Transverse colon (tissue), 4 donors: ENCODE measurements at regions not wholly inside any gene's neighbourhood (a gene's known extent, or its start where the extent isn't known, plus 50 kb on each side); places are given as distances from the start of the nearest gene placed in this dataset.

Source experiments
- DNase-seq: peaks from one replicate; pipeline ENCODE4 v3.0.0-alpha.2; 2019
- H3K27ac ChIP-seq, 4 donors: fragments of 200-600 bp; sonication (generic); 2 replicates each; pipeline ENCODE4 v1.5.1; 2016 to 2018; ENCODE audit warnings: inconsistent platforms in 4 of 4
- H3K27me3 ChIP-seq: fragments of 200-600 bp; sonication (generic); 2 replicates; pipeline ENCODE4 v1.5.1; 2017; ENCODE audit warnings: inconsistent platforms
- H3K36me3 ChIP-seq, 4 donors: fragments of 200-600 bp; sonication (generic); 2 replicates each; pipeline ENCODE4 v1.5.1; 2017 to 2019; ENCODE audit warnings: inconsistent platforms in 4 of 4
- H3K4me1 ChIP-seq, 4 donors: fragments of 200-600 bp; sonication (generic); 2 replicates each; pipeline ENCODE4 v1.5.1; 2017 to 2020; ENCODE audit warnings: inconsistent platforms in 4 of 4
- H3K4me3 ChIP-seq, 4 donors: fragments of 200-600 bp; sonication (generic); 1 replicate in 1 of 4; 2 replicates in 3 of 4; pipeline versions ENCODE4 v1.5.1 to v1.6.1; 2017 to 2019; ENCODE audit warnings: inconsistent platforms in 4 of 4
- H3K9me3 ChIP-seq, 2 donors: fragments of 200-600 bp; sonication (generic); 2 replicates each; pipeline ENCODE4 v1.5.1; 2017 to 2019; ENCODE audit warnings: inconsistent platforms in 2 of 2
- EP300 ChIP-seq: sonication (generic); formaldehyde crosslinking; IDR thresholded peaks from one replicate; pipeline ENCODE4 v1.6.1; 2017; ENCODE audit warnings: antibody characterized with exemption, low read depth
- POLR2A ChIP-seq: fragments of 450-650 bp; IDR thresholded peaks from one replicate; pipeline ENCODE4 v1.6.1; 2016; ENCODE audit warnings: antibody characterized with exemption, mild to moderate bottlenecking, moderate library complexity
- POLR2AphosphoS5 ChIP-seq, 3 donors: sonication (generic); formaldehyde crosslinking; IDR thresholded peaks; one replicate each; pipeline ENCODE4 v1.6.1; 2016; ENCODE audit warnings: antibody characterized with exemption in 3 of 3
- WGBS, 2 donors: methylation state at CpG; one replicate each; pipeline ENCODE4 v1.1.5; 2018; ENCODE audit warnings: low coverage in 1 of 2; 5-methylcytosine and 5-hydroxymethylcytosine counted together
- in situ Hi-C, 4 donors: fragments of 200-750 bp; cut with MboI; loops; one replicate each; pipeline versions ENCODE4 v1.15.0 to v1.15.1; 2017; ENCODE audit warnings: low sequenced_read_pairs in 3 of 4, low pct_ligation_motif_present in 1 of 4, low pct_unique_long_range_greater_than_20kb in 1 of 4
- intact Hi-C: fragments of 100-400 bp; cut with DNase I; formaldehyde crosslinking; loops from one replicate; pipeline ENCODE4 v1.15.1; 2023; ENCODE audit warnings: low total_unique reads
- TF ChIP-seq, protein P1 (sequence below), 5 experiments: fragments of 200-600 bp in 3 of 5; fragments of 450-650 bp in 2 of 5; sonication (generic) in 3 of 5; IDR thresholded peaks; 1 replicate in 2 of 5; 2 replicates in 3 of 5; pipeline ENCODE4 v1.5.1; 2016 to 2017; ENCODE audit warnings: antibody characterized with exemption in 5 of 5, inconsistent platforms in 3 of 5, mild to moderate bottlenecking in 2 of 5, moderate library complexity in 1 of 5

DNA sequence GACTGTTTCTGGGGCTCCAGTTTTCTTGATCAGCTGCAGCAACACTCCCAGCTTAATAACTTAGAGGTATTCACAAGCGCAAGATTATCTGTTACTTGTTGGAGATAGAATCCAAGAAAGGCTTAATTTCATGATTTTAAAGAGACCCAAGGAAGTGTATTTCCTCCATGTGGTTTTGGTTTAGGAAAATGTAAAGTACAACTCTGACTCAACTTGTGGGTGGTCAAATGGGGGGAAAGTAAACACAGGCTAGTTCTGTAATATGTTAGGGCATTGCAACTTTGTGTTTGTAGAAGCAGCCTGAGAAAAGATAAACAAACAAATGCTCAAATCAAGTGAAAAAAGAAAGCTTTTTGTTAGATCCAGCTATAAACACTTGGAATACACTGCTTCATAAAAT lies 90.1 kb upstream of the COL3A1 start:
- Histone ChIP-seq H3K27me3 (no peaks in the 10 kb centered on the region), H3K4me1 (peaks cover 0 to 2% (median 0%) of the 10 kb centered on the region in 4 donors), H3K9me3 (no peaks in the 10 kb centered on the region), H3K27ac (peak overlapping the region; percentile 1 to 21 (median 6)), H3K4me3 (no peak overlapping the region), H3K36me3 (no peaks in the 10 kb centered on the region)
- intact Hi-C loops (no loop called here), in situ Hi-C loops (no loop called here)
- DNase-seq: no peak
- 75 to 86% methylated on average over 1 of the region's 1 CpG for WGBS, 2 donors
- TF ChIP-seq POLR2AphosphoS5 (IDR thresholded peaks at IDR 0.05) (no peak), POLR2A (no peak), EP300 (no peak)
- TF ChIP-seq, protein P1, sequence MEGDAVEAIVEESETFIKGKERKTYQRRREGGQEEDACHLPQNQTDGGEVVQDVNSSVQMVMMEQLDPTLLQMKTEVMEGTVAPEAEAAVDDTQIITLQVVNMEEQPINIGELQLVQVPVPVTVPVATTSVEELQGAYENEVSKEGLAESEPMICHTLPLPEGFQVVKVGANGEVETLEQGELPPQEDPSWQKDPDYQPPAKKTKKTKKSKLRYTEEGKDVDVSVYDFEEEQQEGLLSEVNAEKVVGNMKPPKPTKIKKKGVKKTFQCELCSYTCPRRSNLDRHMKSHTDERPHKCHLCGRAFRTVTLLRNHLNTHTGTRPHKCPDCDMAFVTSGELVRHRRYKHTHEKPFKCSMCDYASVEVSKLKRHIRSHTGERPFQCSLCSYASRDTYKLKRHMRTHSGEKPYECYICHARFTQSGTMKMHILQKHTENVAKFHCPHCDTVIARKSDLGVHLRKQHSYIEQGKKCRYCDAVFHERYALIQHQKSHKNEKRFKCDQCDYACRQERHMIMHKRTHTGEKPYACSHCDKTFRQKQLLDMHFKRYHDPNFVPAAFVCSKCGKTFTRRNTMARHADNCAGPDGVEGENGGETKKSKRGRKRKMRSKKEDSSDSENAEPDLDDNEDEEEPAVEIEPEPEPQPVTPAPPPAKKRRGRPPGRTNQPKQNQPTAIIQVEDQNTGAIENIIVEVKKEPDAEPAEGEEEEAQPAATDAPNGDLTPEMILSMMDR (IDR thresholded peaks at IDR 0.05): no peak

DNA sequence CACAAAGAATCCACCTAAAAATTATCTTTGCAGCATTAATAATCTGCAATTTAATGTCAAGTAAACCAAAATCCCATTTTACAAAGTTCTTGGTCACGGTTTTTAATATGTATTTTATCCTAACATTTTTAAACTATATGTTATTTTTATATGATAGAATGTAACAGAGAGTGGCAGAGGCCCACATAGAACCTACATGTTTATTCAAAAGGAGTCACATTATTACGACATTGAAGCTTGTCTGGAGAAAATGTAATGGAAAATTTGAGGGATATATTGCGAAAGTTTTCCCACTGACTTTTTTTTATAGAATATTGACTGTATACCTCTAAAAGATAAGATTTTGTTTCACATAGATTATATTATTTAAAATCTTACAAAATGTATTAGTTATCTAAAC lies 89.7 kb upstream of the COL3A1 start:
- intact Hi-C loops (no loop called here), in situ Hi-C loops (no loop called here)
- no peaks in the 10 kb centered on the region for H3K9me3 ChIP-seq
- peaks cover 0 to 2% (median 0%) of the 10 kb centered on the region in 4 donors for H3K4me1 ChIP-seq
- TF ChIP-seq, protein P1 (IDR thresholded peaks at IDR 0.05): no peak
- TF ChIP-seq POLR2AphosphoS5 (IDR thresholded peaks at IDR 0.05) (no peak), EP300 (no peak), POLR2A (no peak)
- DNase-seq: no peak
- H3K4me3 ChIP-seq: no peak overlapping the region
- H3K27ac ChIP-seq: peak overlapping the region in 1 of 4 donors; percentile 1
- H3K27me3 ChIP-seq: no peaks in the 10 kb centered on the region
- no peaks in the 10 kb centered on the region for H3K36me3 ChIP-seq
- WGBS, 2 donors: 66 to 76% methylated on average over 3 of the region's 3 CpGs

DNA sequence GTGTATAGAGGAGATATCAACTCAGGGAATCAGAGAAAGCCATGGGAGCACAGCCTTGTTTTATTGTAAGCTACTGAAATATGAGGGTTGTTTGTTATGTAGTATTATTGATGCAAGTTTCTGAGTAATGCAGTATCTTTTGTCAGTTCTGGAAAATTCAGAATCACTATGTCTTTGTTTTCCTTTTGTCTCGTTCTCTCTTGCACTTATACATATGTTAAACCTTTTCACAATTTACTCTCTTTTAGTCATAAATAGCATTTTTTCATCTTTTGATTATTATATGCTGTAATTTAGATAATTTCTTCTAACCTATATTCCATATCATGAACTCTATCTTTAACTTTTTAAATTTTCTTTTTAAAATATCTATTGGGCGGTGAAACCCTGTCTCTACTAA lies 85.0 kb upstream of the COL3A1 start:
- H3K27ac ChIP-seq: peak overlapping the region in 1 of 4 donors; percentile 41
- H3K36me3 ChIP-seq: no peaks in the 10 kb centered on the region
- peaks cover 0 to 4% (median 1%) of the 10 kb centered on the region in 4 donors for H3K4me1 ChIP-seq
- intact Hi-C loops: no loop called here
- H3K27me3 ChIP-seq: no peaks in the 10 kb centered on the region
- no peak for DNase-seq
- in situ Hi-C loops: no loop called here
- WGBS, 2 donors: 84 to 95% methylated on average over 2 of the region's 2 CpGs
- no peaks in the 10 kb centered on the region for H3K9me3 ChIP-seq
- H3K4me3 ChIP-seq: no peak overlapping the region
- TF ChIP-seq, protein P1 (IDR thresholded peaks at IDR 0.05): no peak
- TF ChIP-seq EP300: no peak
- no peak for TF ChIP-seq POLR2AphosphoS5 (IDR thresholded peaks at IDR 0.05)
- no peak for TF ChIP-seq POLR2A

DNA sequence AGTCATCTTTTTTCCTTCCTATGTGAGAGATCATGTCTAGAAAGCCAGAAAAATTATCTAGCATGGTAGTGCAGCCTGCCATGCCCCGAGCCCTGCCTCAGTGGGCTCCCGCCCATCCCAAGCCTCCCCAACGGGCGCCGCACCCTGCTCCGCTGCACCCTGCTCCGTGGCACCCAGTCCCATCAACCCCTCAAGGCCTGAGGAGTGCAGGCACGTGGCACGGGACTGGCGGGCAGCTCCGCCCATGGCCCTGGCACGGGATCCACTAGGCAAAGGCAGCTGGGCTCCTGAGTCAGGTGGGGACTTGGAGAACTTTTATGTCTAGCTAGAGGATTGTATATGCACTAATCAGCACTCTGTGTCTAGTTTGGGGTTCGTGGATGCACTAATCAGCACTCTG lies 83.4 kb upstream of the COL3A1 start:
- no peak overlapping the region for H3K4me3 ChIP-seq
- H3K4me1 ChIP-seq: peaks cover 0 to 4% (median 1%) of the 10 kb centered on the region in 4 donors
- H3K27ac ChIP-seq: peak overlapping the region in 1 of 4 donors; percentile 28
- TF ChIP-seq POLR2AphosphoS5 (IDR thresholded peaks at IDR 0.05) (no peak), POLR2A (no peak), EP300 (no peak)
- TF ChIP-seq, protein P1 (IDR thresholded peaks at IDR 0.05): no peak
- WGBS, 2 donors: 67% methylated on average over 13 of the region's 13 CpGs; no CpG with 5 or more reads in 1 of the 2 donors
- no peak for DNase-seq
- intact Hi-C loops: loop anchor here (10.0 kb wide), 1 partner anchor 74 kb away; no protein-coding TSS in a partner anchor
- no peaks in the 10 kb centered on the region for H3K27me3 ChIP-seq
- H3K9me3 ChIP-seq: no peaks in the 10 kb centered on the region
- no peaks in the 10 kb centered on the region for H3K36me3 ChIP-seq
- in situ Hi-C loops: no loop called here
